GM12872 (cell line): ENCODE measurements at regions not wholly inside any gene's neighbourhood (a gene's known extent, or its start where the extent isn't known, plus 50 kb on each side); places are given as distances from the start of the nearest gene placed in this dataset.

Experiments
- TF ChIP-seq, protein P1 (sequence below): IDR thresholded peaks from 3 replicates; pipeline ENCODE4 v1.5.1; 2011; ENCODE audit warnings: low read depth, mild to moderate bottlenecking, low read length, moderate library complexity; ENCODE audit not compliant: insufficient read depth

GRCh38 chr4:124331781-124332180 lies 380.8 kb downstream of the ANKRD50 start:
- TF ChIP-seq, protein P1, sequence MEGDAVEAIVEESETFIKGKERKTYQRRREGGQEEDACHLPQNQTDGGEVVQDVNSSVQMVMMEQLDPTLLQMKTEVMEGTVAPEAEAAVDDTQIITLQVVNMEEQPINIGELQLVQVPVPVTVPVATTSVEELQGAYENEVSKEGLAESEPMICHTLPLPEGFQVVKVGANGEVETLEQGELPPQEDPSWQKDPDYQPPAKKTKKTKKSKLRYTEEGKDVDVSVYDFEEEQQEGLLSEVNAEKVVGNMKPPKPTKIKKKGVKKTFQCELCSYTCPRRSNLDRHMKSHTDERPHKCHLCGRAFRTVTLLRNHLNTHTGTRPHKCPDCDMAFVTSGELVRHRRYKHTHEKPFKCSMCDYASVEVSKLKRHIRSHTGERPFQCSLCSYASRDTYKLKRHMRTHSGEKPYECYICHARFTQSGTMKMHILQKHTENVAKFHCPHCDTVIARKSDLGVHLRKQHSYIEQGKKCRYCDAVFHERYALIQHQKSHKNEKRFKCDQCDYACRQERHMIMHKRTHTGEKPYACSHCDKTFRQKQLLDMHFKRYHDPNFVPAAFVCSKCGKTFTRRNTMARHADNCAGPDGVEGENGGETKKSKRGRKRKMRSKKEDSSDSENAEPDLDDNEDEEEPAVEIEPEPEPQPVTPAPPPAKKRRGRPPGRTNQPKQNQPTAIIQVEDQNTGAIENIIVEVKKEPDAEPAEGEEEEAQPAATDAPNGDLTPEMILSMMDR, result no peak

DNA sequence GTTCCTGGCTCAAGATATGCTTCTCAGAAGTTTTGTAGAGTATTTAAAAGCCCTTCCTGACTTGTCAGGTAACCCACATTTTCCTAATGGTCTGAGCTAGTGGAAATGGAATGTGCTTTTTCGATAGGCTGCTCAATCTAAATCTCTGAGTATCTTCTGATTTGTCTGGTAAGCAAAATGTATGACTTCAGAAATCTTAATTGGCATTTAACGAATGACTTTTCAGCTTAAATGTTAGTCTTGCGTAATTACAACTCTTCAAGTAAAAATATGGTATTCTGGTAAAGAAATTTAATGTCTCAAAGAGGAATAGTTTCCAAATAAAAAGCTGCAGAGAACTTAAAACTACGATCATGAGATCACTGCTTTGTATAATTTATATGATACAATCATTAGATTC lies 379.1 kb downstream of the ANKRD50 start:
- TF ChIP-seq, protein P1, result no peak

- TF ChIP-seq, protein P1, result peak; percentile 29; the same call in 1 of the 3 replicates
Observed at GRCh38 chr4:124334119-124334518, 378.4 kb downstream of the ANKRD50 start.

GRCh38 chr4:124337874-124338273 lies 374.7 kb downstream of the ANKRD50 start:
- TF ChIP-seq, protein P1, result no peak

- TF ChIP-seq, protein P1, result no peak
Observed at GRCh38 chr4:124343661-124344171, 368.8 kb downstream of the ANKRD50 start.

GRCh38 chr4:124372916-124373315 lies 339.6 kb downstream of the ANKRD50 start:
- TF ChIP-seq, protein P1, result no peak

- TF ChIP-seq, protein P1, result no peak
Observed at GRCh38 chr4:124386163-124386562, 326.4 kb downstream of the ANKRD50 start.
